GM12878 (cell line): ENCODE measurements at regions not wholly inside any gene's neighbourhood (a gene's known extent, or its start where the extent isn't known, plus 50 kb on each side); places are given as distances from the start of the nearest gene placed in this dataset.

Source experiments
- ATAC-seq: fragments of 200-7000 bp; cut with Tn5 transposase; 3 replicates; pipeline ENCODE4 v1.9.1; 2020; ENCODE audit warnings: mild to moderate bottlenecking, moderate library complexity
- BruUV-seq: library from RNA; stranded (reverse); fragments of 400-500 nt; replicated peaks from 2 replicates; lab custom pipeline; 2021; lab: Mats Ljungman, UMichigan
- CTCF ChIA-PET: fragments of 300-600 bp; sonication (Branson Sonifier 250); formaldehyde crosslinking; extraction: SDS; loops from one replicate; lab custom pipeline; 2021; ENCODE audit warnings: inconsistent platforms; lab: Yijun Ruan, JAX
- POLR2A ChIA-PET: fragments of 350-600 bp; formaldehyde crosslinking; extraction: SDS; loops from one replicate; lab custom pipeline; 2021; ENCODE audit warnings: inconsistent platforms; lab: Charles Lee
- RAD21 ChIA-PET: fragments of 300-600 bp; sonication (Branson Sonifier 250); formaldehyde crosslinking; loops from one replicate; lab custom pipeline; 2023; ENCODE audit warnings: antibody characterized with exemption; ENCODE audit not compliant: unreplicated experiment; lab: Charles Lee
- SMC1A ChIA-PET: fragments of 300-600 bp; sonication (Branson Sonifier 250); formaldehyde crosslinking; loops from one replicate; lab custom pipeline; 2023; ENCODE audit not compliant: unreplicated experiment, uncharacterized antibody; lab: Charles Lee
- DNase-seq: peaks from one replicate; pipeline ENCODE4 v3.0.0-alpha.2; 2011; ENCODE audit warnings: low read depth, low spot score
- FAIRE-seq: peaks from 3 replicates; lab custom pipeline; 2011; peaks lifted over from hg19 to GRCh38; lab: Jason Lieb, UNC
- H2AFZ ChIP-seq: 2 replicates; pipeline ENCODE4 v1.6.0; 2011; ENCODE audit warnings: low read depth, low read length, control low read depth; ENCODE audit not compliant: control insufficient read depth
- H3K27ac ChIP-seq: 2 replicates; pipeline ENCODE4 v1.5.1; 2011; ENCODE audit warnings: control low read depth; ENCODE audit not compliant: control insufficient read depth, insufficient read depth
- H3K27me3 ChIP-seq, 2 experiments: replicated peaks in 1 of 2; 2 replicates each; pipeline versions ENCODE4 v1.6.0 to v1.6.1; 2011; ENCODE audit warnings: low read length in 1 of 2; ENCODE audit not compliant: control insufficient read depth in 2 of 2, insufficient read depth in 2 of 2
- H3K36me3 ChIP-seq, 2 experiments: 2 replicates each; pipeline ENCODE4 v1.5.1; 2011; ENCODE audit warnings: low read length in 1 of 2; ENCODE audit not compliant: control insufficient read depth in 2 of 2, insufficient read depth in 2 of 2
- H3K4me1 ChIP-seq: 2 replicates; pipeline ENCODE4 v1.6.1; 2011; ENCODE audit warnings: mild to moderate bottlenecking, low read length, moderate library complexity, mixed read lengths; ENCODE audit not compliant: control insufficient read depth, insufficient read depth
- H3K4me2 ChIP-seq: 2 replicates; pipeline ENCODE4 v1.6.0; 2011; ENCODE audit warnings: control low read depth; ENCODE audit not compliant: control insufficient read depth, insufficient read depth
- H3K4me3 ChIP-seq: fragments of 200-600 bp; sonication (generic); 2 replicates; pipeline ENCODE4 v1.5.1; 2016
- H3K79me2 ChIP-seq: 2 replicates; pipeline ENCODE4 v1.6.0; 2011; ENCODE audit warnings: low read length; ENCODE audit not compliant: control insufficient read depth, insufficient read depth
- H3K9ac ChIP-seq: 2 replicates; pipeline ENCODE4 v1.8.0; 2011; ENCODE audit warnings: low read length, control low read depth, mixed read lengths; ENCODE audit not compliant: control insufficient read depth, insufficient read depth
- H3K9me3 ChIP-seq: replicated peaks from 3 replicates; pipeline ENCODE4 v1.5.1; 2011; ENCODE audit warnings: mild to moderate bottlenecking, low read length; ENCODE audit not compliant: control insufficient read depth, insufficient read depth
- H4K20me1 ChIP-seq: 2 replicates; pipeline ENCODE4 v1.6.0; 2011; ENCODE audit not compliant: control insufficient read depth, insufficient read depth
- BACH1 ChIP-seq: fragments of 450-650 bp; IDR thresholded peaks from 2 replicates; pipeline ENCODE4 v1.6.1; 2017; ENCODE audit warnings: mild to moderate bottlenecking, borderline replicate concordance
- CHD1 ChIP-seq: IDR thresholded peaks from 2 replicates; pipeline ENCODE4 v1.6.1; 2012; ENCODE audit warnings: low read depth, low read length, improper control_type of control experiment
- EP300 ChIP-seq, 2 experiments: fragments of 150-350 bp in 1 of 2; IDR thresholded peaks; 2 replicates each; pipeline ENCODE4 v1.6.1; 2011 to 2012; ENCODE audit warnings: low read depth in 2 of 2, low read length in 2 of 2, borderline replicate concordance in 1 of 2, improper control_type of control experiment in 1 of 2, inconsistent platforms in 1 of 2; ENCODE audit not compliant: control insufficient read depth in 1 of 2
- FOXK2 ChIP-seq: fragments of 450-650 bp; IDR thresholded peaks from 2 replicates; pipeline ENCODE4 v1.6.1; 2017; ENCODE audit warnings: mild to moderate bottlenecking, moderate library complexity
- FOXM1 ChIP-seq: IDR thresholded peaks from 2 replicates; pipeline ENCODE4 v1.6.1; 2012; ENCODE audit warnings: low read depth, mild to moderate bottlenecking, inconsistent platforms, low read length, moderate library complexity
- KLF5 ChIP-seq: fragments of 450-650 bp; IDR thresholded peaks from 2 replicates; pipeline ENCODE4 v1.6.1; 2014; ENCODE audit warnings: mild to moderate bottlenecking; ENCODE audit not compliant: partially characterized antibody
- MXI1 ChIP-seq: fragments of 150-350 bp; IDR thresholded peaks from 2 replicates; pipeline ENCODE4 v1.6.1; 2011; ENCODE audit warnings: low read depth, mild to moderate bottlenecking, inconsistent platforms, low read length, improper control_type of control experiment
- POLR2AphosphoS2 ChIP-seq: IDR thresholded peaks from 2 replicates; pipeline ENCODE4 v1.6.1; 2011; ENCODE audit warnings: low read depth, mild to moderate bottlenecking, low read length, improper control_type of control experiment, moderate library complexity
- RFX5 ChIP-seq: IDR thresholded peaks from 2 replicates; pipeline ENCODE4 v1.6.1; 2011; ENCODE audit warnings: low read depth, low read length, improper control_type of control experiment
- TCF7 ChIP-seq: IDR thresholded peaks from 2 replicates; pipeline ENCODE4 v1.6.1; 2014; ENCODE audit warnings: antibody characterized with exemption, borderline replicate concordance
- WGBS: methylation state at CpG from one replicate; pipeline ENCODE4 v1.1.6; 2016; ENCODE audit warnings: low lambda C conversion rate; ENCODE audit not compliant: insufficient replicate concordance, insufficient coverage; ENCODE audit errors: missing lambda C conversion rate; 5-methylcytosine and 5-hydroxymethylcytosine counted together
- in situ Hi-C: fragments of 300-500 bp; cut with MboI; formaldehyde crosslinking; loops from 9 replicates; pipeline ENCODE4 v1.14.3; 2018; ENCODE audit warnings: mixed read lengths
- intact Hi-C: fragments of 100-400 bp; cut with micrococcal nuclease; formaldehyde crosslinking; loops from one replicate; pipeline ENCODE4 v1.14.2; 2022; ENCODE audit not compliant: unreplicated experiment
- TF ChIP-seq, protein P1 (sequence below): fragments of 450-650 bp; IDR thresholded peaks from 2 replicates; pipeline ENCODE4 v1.6.1; 2017; ENCODE audit warnings: mild to moderate bottlenecking, moderate library complexity
- TF ChIP-seq, protein P2 (sequence below): IDR thresholded peaks from 2 replicates; pipeline ENCODE4 v1.6.1; 2012; ENCODE audit warnings: low read depth, low read length, improper control_type of control experiment
- TF ChIP-seq, protein P3 (sequence below): IDR thresholded peaks from 2 replicates; pipeline ENCODE4 v1.6.1; 2012; ENCODE audit warnings: mild to moderate bottlenecking, low read depth, low read length

DNA sequence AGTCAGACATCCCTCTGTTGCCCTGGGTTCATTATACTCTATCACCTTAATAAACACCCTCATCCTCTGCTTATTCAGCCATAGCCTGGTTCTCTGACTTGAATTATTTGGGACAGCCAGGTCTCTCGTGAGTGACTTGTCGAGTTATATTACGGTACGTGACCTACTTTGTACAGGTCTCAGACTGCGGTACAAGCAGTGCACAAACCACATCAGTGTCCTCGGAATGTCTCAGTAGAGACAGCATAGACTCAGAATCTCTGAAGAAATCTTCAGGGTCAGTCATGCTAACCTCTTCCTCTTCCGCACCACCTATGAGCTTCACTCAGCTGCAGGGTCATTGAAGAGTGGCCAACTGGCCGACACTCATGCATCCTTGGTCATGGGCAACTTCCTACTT lies 860.8 kb downstream of the BCL11B start:
- POLR2A ChIA-PET = no interaction called here
- 58% methylated on average over 8 of the region's 8 CpGs for WGBS

More for the DNA sequence above, 860.8 kb downstream of the BCL11B start:
- ChIA-PET CTCF (no interaction called here), SMC1A (no interaction called here), RAD21 (no interaction called here)
- BruUV-seq = no TSS peak
- Histone ChIP-seq H2AFZ (no peak overlapping the region), H3K9ac (no peak overlapping the region), H3K4me2 (no peak overlapping the region), H3K4me3 (no peak overlapping the region), H3K36me3 (no peaks in the 10 kb centered on the region), H3K9me3 (no peaks in the 10 kb centered on the region), H3K27ac (no peak overlapping the region), H3K79me2 (no peaks in the 10 kb centered on the region), H3K4me1 (no peaks in the 10 kb centered on the region), H4K20me1 (no peaks in the 10 kb centered on the region), H3K27me3 (no peaks in the 10 kb centered on the region)
- DNase-seq (no peak), FAIRE-seq (no peak), ATAC-seq (no peak)
- intact Hi-C loops (no loop called here), in situ Hi-C loops (no loop called here)
- TF ChIP-seq MXI1 (no peak), TCF7 (no peak), CHD1 (no peak), BACH1 (no peak), EP300 (IDR thresholded peaks at IDR 0.05; ENCODE audit: borderline replicate concordance in 1 of 2, control insufficient read depth in 1 of 2, low read depth in 2 of 2, low read length in 2 of 2) (no peak), FOXK2 (no peak), FOXM1 (no peak), POLR2AphosphoS2 (no peak), KLF5 (no peak), RFX5 (no peak)
- TF ChIP-seq, protein P1, sequence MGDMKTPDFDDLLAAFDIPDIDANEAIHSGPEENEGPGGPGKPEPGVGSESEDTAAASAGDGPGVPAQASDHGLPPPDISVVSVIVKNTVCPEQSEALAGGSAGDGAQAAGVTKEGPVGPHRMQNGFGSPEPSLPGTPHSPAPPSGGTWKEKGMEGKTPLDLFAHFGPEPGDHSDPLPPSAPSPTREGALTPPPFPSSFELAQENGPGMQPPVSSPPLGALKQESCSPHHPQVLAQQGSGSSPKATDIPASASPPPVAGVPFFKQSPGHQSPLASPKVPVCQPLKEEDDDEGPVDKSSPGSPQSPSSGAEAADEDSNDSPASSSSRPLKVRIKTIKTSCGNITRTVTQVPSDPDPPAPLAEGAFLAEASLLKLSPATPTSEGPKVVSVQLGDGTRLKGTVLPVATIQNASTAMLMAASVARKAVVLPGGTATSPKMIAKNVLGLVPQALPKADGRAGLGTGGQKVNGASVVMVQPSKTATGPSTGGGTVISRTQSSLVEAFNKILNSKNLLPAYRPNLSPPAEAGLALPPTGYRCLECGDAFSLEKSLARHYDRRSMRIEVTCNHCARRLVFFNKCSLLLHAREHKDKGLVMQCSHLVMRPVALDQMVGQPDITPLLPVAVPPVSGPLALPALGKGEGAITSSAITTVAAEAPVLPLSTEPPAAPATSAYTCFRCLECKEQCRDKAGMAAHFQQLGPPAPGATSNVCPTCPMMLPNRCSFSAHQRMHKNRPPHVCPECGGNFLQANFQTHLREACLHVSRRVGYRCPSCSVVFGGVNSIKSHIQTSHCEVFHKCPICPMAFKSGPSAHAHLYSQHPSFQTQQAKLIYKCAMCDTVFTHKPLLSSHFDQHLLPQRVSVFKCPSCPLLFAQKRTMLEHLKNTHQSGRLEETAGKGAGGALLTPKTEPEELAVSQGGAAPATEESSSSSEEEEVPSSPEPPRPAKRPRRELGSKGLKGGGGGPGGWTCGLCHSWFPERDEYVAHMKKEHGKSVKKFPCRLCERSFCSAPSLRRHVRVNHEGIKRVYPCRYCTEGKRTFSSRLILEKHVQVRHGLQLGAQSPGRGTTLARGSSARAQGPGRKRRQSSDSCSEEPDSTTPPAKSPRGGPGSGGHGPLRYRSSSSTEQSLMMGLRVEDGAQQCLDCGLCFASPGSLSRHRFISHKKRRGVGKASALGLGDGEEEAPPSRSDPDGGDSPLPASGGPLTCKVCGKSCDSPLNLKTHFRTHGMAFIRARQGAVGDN = no peak
- TF ChIP-seq, protein P2, sequence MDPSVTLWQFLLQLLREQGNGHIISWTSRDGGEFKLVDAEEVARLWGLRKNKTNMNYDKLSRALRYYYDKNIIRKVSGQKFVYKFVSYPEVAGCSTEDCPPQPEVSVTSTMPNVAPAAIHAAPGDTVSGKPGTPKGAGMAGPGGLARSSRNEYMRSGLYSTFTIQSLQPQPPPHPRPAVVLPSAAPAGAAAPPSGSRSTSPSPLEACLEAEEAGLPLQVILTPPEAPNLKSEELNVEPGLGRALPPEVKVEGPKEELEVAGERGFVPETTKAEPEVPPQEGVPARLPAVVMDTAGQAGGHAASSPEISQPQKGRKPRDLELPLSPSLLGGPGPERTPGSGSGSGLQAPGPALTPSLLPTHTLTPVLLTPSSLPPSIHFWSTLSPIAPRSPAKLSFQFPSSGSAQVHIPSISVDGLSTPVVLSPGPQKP = no peak
- TF ChIP-seq, protein P3, sequence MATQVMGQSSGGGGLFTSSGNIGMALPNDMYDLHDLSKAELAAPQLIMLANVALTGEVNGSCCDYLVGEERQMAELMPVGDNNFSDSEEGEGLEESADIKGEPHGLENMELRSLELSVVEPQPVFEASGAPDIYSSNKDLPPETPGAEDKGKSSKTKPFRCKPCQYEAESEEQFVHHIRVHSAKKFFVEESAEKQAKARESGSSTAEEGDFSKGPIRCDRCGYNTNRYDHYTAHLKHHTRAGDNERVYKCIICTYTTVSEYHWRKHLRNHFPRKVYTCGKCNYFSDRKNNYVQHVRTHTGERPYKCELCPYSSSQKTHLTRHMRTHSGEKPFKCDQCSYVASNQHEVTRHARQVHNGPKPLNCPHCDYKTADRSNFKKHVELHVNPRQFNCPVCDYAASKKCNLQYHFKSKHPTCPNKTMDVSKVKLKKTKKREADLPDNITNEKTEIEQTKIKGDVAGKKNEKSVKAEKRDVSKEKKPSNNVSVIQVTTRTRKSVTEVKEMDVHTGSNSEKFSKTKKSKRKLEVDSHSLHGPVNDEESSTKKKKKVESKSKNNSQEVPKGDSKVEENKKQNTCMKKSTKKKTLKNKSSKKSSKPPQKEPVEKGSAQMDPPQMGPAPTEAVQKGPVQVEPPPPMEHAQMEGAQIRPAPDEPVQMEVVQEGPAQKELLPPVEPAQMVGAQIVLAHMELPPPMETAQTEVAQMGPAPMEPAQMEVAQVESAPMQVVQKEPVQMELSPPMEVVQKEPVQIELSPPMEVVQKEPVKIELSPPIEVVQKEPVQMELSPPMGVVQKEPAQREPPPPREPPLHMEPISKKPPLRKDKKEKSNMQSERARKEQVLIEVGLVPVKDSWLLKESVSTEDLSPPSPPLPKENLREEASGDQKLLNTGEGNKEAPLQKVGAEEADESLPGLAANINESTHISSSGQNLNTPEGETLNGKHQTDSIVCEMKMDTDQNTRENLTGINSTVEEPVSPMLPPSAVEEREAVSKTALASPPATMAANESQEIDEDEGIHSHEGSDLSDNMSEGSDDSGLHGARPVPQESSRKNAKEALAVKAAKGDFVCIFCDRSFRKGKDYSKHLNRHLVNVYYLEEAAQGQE = no peak
